Keratinocyte (primary cell): ENCODE measurements at regions not wholly inside any gene's neighbourhood (a gene's known extent, or its start where the extent isn't known, plus 50 kb on each side); places are given as distances from the start of the nearest gene placed in this dataset.
"Not testable (repeated sequence)": the region's sequence is repeated elsewhere in the genome, so short reads cannot be mapped to it uniquely, and the experiment has no call there.

Experiments
- EZH2 ChIP-seq: IDR thresholded peaks from one replicate; pipeline ENCODE4 v1.6.1; 2012; ENCODE audit warnings: inconsistent platforms, mild to moderate bottlenecking, low read length, moderate library complexity
- TF ChIP-seq, protein P1 (sequence below), 3 experiments: IDR thresholded peaks in 1 of 3; conservative IDR thresholded peaks in 1 of 3; optimal IDR thresholded peaks in 1 of 3; 2 replicates in 2 of 3; 3 replicates in 1 of 3; pipeline versions ENCODE3 to v1.5.1; 2011; ENCODE audit warnings: low read length in 3 of 3, mild to moderate bottlenecking in 3 of 3, moderate library complexity in 2 of 3, control low read depth in 1 of 3, inconsistent platforms in 1 of 3; ENCODE audit not compliant: insufficient read depth in 2 of 3; ENCODE audit errors: extremely low read depth in 1 of 3

DNA sequence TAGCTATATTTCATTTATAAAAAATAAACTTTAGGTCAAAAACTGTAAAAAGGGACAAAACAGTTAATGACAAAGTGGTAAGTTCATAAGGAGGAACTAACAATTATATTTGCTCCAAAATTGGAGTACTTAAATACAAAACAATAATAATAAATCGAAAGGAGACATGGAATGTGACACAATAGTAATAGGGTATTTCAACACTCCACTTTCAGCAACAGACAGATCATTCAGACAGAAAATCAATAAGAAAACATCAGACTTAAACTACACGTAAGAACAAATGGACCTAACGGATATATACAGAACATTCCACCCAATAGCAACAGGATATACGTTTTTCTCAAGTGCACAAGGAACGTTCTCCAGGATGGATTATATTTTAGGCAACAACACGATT is 58.1 kb upstream of the RGPD2 start:
- TF ChIP-seq, protein P1, sequence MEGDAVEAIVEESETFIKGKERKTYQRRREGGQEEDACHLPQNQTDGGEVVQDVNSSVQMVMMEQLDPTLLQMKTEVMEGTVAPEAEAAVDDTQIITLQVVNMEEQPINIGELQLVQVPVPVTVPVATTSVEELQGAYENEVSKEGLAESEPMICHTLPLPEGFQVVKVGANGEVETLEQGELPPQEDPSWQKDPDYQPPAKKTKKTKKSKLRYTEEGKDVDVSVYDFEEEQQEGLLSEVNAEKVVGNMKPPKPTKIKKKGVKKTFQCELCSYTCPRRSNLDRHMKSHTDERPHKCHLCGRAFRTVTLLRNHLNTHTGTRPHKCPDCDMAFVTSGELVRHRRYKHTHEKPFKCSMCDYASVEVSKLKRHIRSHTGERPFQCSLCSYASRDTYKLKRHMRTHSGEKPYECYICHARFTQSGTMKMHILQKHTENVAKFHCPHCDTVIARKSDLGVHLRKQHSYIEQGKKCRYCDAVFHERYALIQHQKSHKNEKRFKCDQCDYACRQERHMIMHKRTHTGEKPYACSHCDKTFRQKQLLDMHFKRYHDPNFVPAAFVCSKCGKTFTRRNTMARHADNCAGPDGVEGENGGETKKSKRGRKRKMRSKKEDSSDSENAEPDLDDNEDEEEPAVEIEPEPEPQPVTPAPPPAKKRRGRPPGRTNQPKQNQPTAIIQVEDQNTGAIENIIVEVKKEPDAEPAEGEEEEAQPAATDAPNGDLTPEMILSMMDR (optimal IDR thresholded peaks at IDR 0.05 in 1 of 3, IDR thresholded peaks at IDR 0.05 in 1 of 3, conservative IDR thresholded peaks at IDR 0.05 in 1 of 3; ENCODE audit: extremely low read depth in 1 of 3, insufficient read depth in 2 of 3, low read length in 3 of 3): not testable (repeated sequence)
- TF ChIP-seq EZH2: not testable (repeated sequence)
